Mucosa of descending colon (tissue), 3 donors: ENCODE measurements at regions not wholly inside any gene's neighbourhood (a gene's known extent, or its start where the extent isn't known, plus 50 kb on each side); places are given as distances from the start of the nearest gene placed in this dataset.

Source experiments
- ATAC-seq: fragments of 200-7000 bp; cut with Tn5 transposase; one replicate; pipeline ENCODE4 v1.9.1; 2020; ENCODE audit warnings: mild to moderate bottlenecking, moderate library complexity
- DNase-seq, 3 donors: peaks; one replicate each; pipeline ENCODE4 v3.0.0-alpha.2; 2020
- H3K36me3 ChIP-seq: fragments of 200-600 bp; one replicate; pipeline ENCODE4 v1.8.0; 2021; ENCODE audit warnings: low read depth, mild to moderate bottlenecking
- H3K4me1 ChIP-seq: fragments of 200-600 bp; one replicate; pipeline ENCODE4 v1.8.0; 2021; ENCODE audit warnings: low read depth, mild to moderate bottlenecking
- H3K4me3 ChIP-seq: fragments of 200-600 bp; one replicate; pipeline ENCODE4 v1.8.0; 2021; ENCODE audit warnings: mild to moderate bottlenecking
- H3K9me3 ChIP-seq: fragments of 200-600 bp; one replicate; pipeline ENCODE4 v1.8.0; 2021; ENCODE audit warnings: mild to moderate bottlenecking
- intact Hi-C, 2 donors: fragments of 100-400 bp; cut with DNase I in 1 of 2; cut with micrococcal nuclease in 1 of 2; formaldehyde crosslinking; loops; one replicate each; pipeline versions ENCODE4 v1.11.0 to v1.11.1; 2022; cut with DNase I, micrococcal nuclease
- TF ChIP-seq, protein P1 (sequence below): fragments of 200-600 bp; IDR thresholded peaks from one replicate; pipeline ENCODE4 v1.8.0; 2022; ENCODE audit warnings: antibody characterized with exemption, mild to moderate bottlenecking
- donor health status: DM: no; HTN: no; CAD: no; lungs with moderate emphysema.
- donor health status: DM: no; HTN: no; CAD: no.
- donor health status: DM: no; HTN: yes; CAD: no.

GRCh38 chr5:167671176-167671575, 620.3 kb upstream of the WWC1 start:
- DNase-seq (no peak), ATAC-seq (no peak)
- Histone ChIP-seq H3K9me3 (no peaks in the 10 kb centered on the region), H3K4me3 (no peak overlapping the region), H3K36me3 (no peaks in the 10 kb centered on the region), H3K4me1 (no peaks in the 10 kb centered on the region)
- TF ChIP-seq, protein P1, sequence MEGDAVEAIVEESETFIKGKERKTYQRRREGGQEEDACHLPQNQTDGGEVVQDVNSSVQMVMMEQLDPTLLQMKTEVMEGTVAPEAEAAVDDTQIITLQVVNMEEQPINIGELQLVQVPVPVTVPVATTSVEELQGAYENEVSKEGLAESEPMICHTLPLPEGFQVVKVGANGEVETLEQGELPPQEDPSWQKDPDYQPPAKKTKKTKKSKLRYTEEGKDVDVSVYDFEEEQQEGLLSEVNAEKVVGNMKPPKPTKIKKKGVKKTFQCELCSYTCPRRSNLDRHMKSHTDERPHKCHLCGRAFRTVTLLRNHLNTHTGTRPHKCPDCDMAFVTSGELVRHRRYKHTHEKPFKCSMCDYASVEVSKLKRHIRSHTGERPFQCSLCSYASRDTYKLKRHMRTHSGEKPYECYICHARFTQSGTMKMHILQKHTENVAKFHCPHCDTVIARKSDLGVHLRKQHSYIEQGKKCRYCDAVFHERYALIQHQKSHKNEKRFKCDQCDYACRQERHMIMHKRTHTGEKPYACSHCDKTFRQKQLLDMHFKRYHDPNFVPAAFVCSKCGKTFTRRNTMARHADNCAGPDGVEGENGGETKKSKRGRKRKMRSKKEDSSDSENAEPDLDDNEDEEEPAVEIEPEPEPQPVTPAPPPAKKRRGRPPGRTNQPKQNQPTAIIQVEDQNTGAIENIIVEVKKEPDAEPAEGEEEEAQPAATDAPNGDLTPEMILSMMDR = no peak
- intact Hi-C loops = no loop called here

- TF ChIP-seq, protein P1 = no peak
- Histone ChIP-seq H3K36me3 (no peaks in the 10 kb centered on the region), H3K4me1 (no peaks in the 10 kb centered on the region), H3K9me3 (no peaks in the 10 kb centered on the region), H3K4me3 (no peak overlapping the region)
- ATAC-seq (no peak), DNase-seq (no peak)
- intact Hi-C loops = no loop called here
Observed at GRCh38 chr5:167673942-167674341, 617.5 kb upstream of the WWC1 start.

DNA sequence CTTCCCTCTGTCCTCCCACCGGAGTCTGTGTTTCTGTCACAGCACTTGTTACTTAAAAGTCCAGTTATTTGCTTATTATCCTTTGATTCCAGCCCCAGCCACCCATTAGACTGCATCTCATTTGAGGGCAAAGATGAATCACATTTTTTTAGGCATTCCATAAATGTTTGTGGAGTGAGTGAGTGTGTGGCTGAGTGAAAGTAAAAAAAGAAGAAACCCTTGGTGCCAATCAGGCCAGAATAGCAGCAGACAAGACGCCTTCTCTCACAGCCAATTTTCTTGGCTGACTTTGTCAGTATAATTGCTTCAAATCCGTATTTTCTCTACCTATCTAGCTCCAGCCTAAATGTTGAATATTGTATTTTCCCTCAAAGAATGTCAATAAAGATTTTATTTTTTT, 613.0 kb upstream of the WWC1 start:
- no peaks in the 10 kb centered on the region for H3K36me3 ChIP-seq
- no peak for ATAC-seq
- intact Hi-C loops = no loop called here
- no peaks in the 10 kb centered on the region for H3K9me3 ChIP-seq
- TF ChIP-seq, protein P1 = no peak
- no peaks in the 10 kb centered on the region for H3K4me1 ChIP-seq
- H3K4me3 ChIP-seq = no peak overlapping the region
- no peak for DNase-seq

GRCh38 chr5:167684251-167684650, 607.2 kb upstream of the WWC1 start:
- DNase-seq (no peak), ATAC-seq (no peak)
- intact Hi-C loops = no loop called here
- Histone ChIP-seq H3K4me1 (no peaks in the 10 kb centered on the region), H3K4me3 (no peak overlapping the region), H3K9me3 (no peaks in the 10 kb centered on the region), H3K36me3 (no peaks in the 10 kb centered on the region)
- TF ChIP-seq, protein P1 = no peak

DNA sequence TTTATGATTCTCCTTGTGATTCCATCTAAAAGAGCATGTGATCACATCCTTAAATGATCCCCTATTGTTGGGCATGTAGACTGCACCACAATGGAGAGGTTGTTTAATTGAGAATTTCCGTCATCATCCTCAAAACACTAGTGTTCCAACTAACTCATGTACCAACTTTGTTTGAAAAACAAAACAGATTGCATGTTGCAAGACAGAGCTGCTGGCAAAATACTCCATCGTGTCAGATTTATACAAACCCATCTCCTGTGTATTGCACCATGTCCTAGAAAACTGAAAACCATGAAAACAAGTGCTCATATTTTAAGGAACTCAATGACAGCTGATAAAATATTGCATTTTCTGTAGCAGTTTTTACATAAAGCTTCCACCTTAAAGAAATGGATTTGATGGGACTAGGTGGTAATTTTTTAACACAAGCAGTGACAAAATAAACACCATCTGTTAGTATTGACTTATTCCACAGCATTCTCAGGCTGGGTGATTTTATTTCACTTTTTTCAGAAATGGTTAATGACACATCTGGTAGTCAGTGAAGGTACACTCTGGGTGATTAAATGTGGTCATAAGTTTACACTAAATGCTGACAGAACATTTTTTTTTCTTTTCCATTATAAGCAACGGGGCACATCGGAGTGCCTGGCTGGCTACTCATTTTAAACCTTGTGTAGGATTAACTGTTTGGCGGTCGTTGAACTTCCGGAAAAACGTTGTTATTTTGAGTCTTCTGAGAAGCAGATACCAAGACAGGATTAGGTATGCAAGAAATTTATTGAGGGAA, 602.9 kb upstream of the WWC1 start:
- intact Hi-C loops = no loop called here
- TF ChIP-seq, protein P1 = no peak
- no peaks in the 10 kb centered on the region for H3K9me3 ChIP-seq
- H3K4me3 ChIP-seq = no peak overlapping the region
- ATAC-seq (no peak), DNase-seq (no peak)
- H3K36me3 ChIP-seq = no peaks in the 10 kb centered on the region
- H3K4me1 ChIP-seq = no peaks in the 10 kb centered on the region
